Mesothelial cell of epicardium (in vitro differentiated cells): ENCODE measurements at regions not wholly inside any gene's neighbourhood (a gene's known extent, or its start where the extent isn't known, plus 50 kb on each side); places are given as distances from the start of the nearest gene placed in this dataset.

Source experiments
- DNase-seq, 2 experiments: peaks; one replicate each; pipeline ENCODE4 v3.0.0; 2021; ENCODE audit warnings: low spot score in 2 of 2; ENCODE audit not compliant: unreplicated experiment in 2 of 2
- H3K27ac Mint-ChIP-seq: 2 replicates; pipeline ENCODE4 v1.8.0; 2021; ENCODE audit warnings: mixed read lengths
- H3K27me3 Mint-ChIP-seq: 2 replicates; pipeline ENCODE4 v1.8.0; 2021; ENCODE audit warnings: low read depth, mixed read lengths
- H3K36me3 Mint-ChIP-seq: 2 replicates; pipeline ENCODE4 v1.8.0; 2021; ENCODE audit warnings: mixed read lengths
- H3K4me1 Mint-ChIP-seq: 2 replicates; pipeline ENCODE4 v1.8.0; 2021; ENCODE audit warnings: mixed read lengths
- H3K4me3 Mint-ChIP-seq: 2 replicates; pipeline ENCODE4 v1.8.0; 2021; ENCODE audit warnings: mild to moderate bottlenecking, moderate library complexity, mixed read lengths
- H3K9me3 Mint-ChIP-seq: 2 replicates; pipeline ENCODE4 v1.8.0; 2021; ENCODE audit warnings: mixed read lengths
- TF ChIP-seq, protein P1 (sequence below): fragments of 200-600 bp; sonication (generic); IDR thresholded peaks from one replicate; pipeline ENCODE4 v1.5.0; 2021; ENCODE audit warnings: antibody characterized with exemption; ENCODE audit not compliant: unreplicated experiment

GRCh38 chr12:22919883-22920282, 294.9 kb downstream of the ETNK1 start:
- Mint-ChIP-seq H3K4me3 (no peak overlapping the region), H3K36me3 (no peaks in the 10 kb centered on the region), H3K4me1 (peaks cover 4% of the 10 kb centered on the region), H3K27ac (no peak overlapping the region), H3K9me3 (no peaks in the 10 kb centered on the region), H3K27me3 (peaks cover 19% of the 10 kb centered on the region)
- DNase-seq: no peak
- TF ChIP-seq, protein P1, sequence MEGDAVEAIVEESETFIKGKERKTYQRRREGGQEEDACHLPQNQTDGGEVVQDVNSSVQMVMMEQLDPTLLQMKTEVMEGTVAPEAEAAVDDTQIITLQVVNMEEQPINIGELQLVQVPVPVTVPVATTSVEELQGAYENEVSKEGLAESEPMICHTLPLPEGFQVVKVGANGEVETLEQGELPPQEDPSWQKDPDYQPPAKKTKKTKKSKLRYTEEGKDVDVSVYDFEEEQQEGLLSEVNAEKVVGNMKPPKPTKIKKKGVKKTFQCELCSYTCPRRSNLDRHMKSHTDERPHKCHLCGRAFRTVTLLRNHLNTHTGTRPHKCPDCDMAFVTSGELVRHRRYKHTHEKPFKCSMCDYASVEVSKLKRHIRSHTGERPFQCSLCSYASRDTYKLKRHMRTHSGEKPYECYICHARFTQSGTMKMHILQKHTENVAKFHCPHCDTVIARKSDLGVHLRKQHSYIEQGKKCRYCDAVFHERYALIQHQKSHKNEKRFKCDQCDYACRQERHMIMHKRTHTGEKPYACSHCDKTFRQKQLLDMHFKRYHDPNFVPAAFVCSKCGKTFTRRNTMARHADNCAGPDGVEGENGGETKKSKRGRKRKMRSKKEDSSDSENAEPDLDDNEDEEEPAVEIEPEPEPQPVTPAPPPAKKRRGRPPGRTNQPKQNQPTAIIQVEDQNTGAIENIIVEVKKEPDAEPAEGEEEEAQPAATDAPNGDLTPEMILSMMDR: no peak

DNA sequence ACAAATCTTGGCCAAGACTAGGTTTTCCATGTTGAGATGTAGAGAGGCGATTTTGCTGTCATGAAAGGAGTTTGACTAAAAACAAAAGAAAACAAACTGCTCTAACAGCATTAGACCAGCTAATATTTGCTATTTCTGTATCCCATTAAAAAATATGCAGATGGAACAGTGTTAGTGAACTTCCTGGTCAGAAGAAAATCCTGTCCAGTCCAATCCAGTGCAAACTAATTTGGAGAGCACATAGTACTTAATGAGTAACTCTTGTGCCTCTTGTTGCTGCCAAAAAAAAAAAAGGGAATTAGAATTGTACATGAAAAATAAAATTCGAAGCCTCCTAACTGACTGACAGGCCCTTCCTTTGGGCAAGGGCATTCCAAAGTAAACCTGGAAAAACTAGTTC, 298.8 kb downstream of the ETNK1 start:
- DNase-seq: no peak
- Mint-ChIP-seq H3K27me3 (peaks cover 4% of the 10 kb centered on the region), H3K36me3 (no peaks in the 10 kb centered on the region), H3K4me3 (no peak overlapping the region), H3K27ac (no peak overlapping the region), H3K9me3 (no peaks in the 10 kb centered on the region), H3K4me1 (peaks cover 4% of the 10 kb centered on the region)
- TF ChIP-seq, protein P1: no peak

- H3K27ac Mint-ChIP-seq: no peak overlapping the region
- H3K4me1 Mint-ChIP-seq: peaks cover 4% of the 10 kb centered on the region
- H3K9me3 Mint-ChIP-seq: no peaks in the 10 kb centered on the region
- TF ChIP-seq, protein P1: no peak
- peaks cover 4% of the 10 kb centered on the region for H3K27me3 Mint-ChIP-seq
- no peak overlapping the region for H3K4me3 Mint-ChIP-seq
- H3K36me3 Mint-ChIP-seq: no peaks in the 10 kb centered on the region
- DNase-seq: no peak
Measured at GRCh38 chr12:22924391-22924790, 299.4 kb downstream of the ETNK1 start.

DNA sequence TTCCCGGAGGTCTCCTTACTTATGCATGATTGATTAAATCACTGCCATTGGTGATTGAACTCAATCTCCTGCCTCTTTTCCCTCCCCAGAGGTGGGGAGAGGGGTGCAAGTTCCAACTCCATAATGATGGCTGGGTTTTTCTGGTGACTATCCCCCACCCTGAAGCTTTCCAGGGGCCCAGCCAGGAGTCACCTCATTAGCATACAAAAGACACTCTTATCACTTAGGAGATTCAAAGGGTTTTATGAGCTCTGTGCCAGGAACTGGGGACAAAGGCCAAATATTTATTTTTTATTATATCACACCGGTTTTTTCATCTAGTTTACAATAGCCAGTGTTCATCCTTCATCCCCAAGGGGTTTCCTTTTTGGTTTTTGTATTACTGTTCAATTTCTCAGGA, 300.7 kb downstream of the ETNK1 start:
- peaks cover 4% of the 10 kb centered on the region for H3K4me1 Mint-ChIP-seq
- H3K27ac Mint-ChIP-seq: no peak overlapping the region

DNA sequence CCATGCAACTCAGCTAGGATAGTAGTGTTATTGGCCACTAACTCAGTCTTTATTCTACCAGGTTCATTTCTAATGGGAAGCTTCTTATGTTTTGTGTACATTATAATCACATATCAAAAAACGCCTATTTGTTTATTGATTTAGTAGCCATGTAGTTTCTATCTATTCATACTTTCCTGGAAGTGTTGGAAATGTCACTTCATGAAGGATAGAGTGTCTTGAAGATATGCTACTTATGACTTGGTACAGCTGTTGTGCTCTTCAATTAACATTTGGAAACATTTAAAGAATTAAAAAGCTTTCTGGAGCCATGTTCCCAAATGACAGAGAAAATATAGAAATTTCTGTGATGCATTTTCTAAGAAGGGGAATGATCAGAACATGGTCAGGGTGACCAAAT, 307.5 kb downstream of the ETNK1 start:
- H3K27me3 Mint-ChIP-seq: no peaks in the 10 kb centered on the region
- H3K4me1 Mint-ChIP-seq: no peaks in the 10 kb centered on the region
- H3K36me3 Mint-ChIP-seq: no peaks in the 10 kb centered on the region
- TF ChIP-seq, protein P1: no peak
- H3K9me3 Mint-ChIP-seq: no peaks in the 10 kb centered on the region
- no peak overlapping the region for H3K4me3 Mint-ChIP-seq
- no peak for DNase-seq
- H3K27ac Mint-ChIP-seq: no peak overlapping the region

More for the DNA sequence above, 300.7 kb downstream of the ETNK1 start:
- Mint-ChIP-seq H3K9me3 (no peaks in the 10 kb centered on the region), H3K27me3 (no peaks in the 10 kb centered on the region), H3K4me3 (no peak overlapping the region), H3K36me3 (no peaks in the 10 kb centered on the region)
- no peak for DNase-seq
- TF ChIP-seq, protein P1: no peak

DNA sequence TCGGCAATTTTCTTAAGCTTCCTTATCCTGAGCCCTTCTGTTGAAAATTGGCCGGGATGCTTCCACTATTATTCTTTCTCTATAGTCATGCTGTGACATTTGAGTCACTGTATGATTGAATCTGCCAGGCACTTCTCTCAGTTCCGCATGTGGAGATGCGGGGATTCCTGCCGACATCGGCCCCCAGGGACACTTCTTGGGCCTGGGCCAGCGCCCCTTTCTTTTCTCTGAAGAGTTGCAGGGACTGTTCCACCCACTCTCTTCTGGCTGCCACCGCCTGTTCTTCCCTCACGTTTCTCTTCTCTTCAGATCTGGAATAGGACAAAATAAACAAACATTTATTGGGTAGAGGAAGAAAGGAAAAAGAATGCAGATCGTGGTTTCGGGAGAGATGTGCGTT, 310.1 kb downstream of the ETNK1 start:
- Mint-ChIP-seq H3K4me1 (no peaks in the 10 kb centered on the region), H3K27ac (no peak overlapping the region), H3K9me3 (peaks cover 3% of the 10 kb centered on the region), H3K36me3 (no peaks in the 10 kb centered on the region), H3K27me3 (no peaks in the 10 kb centered on the region), H3K4me3 (no peak overlapping the region)
- TF ChIP-seq, protein P1: no peak
- no peak for DNase-seq
